ENCODE measurements at regions not wholly inside any gene's neighbourhood (a gene's known extent, or its start where the extent isn't known, plus 50 kb on each side); places are given as distances from the start of the nearest gene placed in this dataset.

GRCh38 chr5:40367255-40367654, 312.5 kb upstream of the PTGER4 start:
- ATAC-seq (ENCODE audit: insufficient read depth, low FRiP score) (no peak), DNase-seq (no peak)
- TF ChIP-seq CTCF (IDR thresholded peaks at IDR 0.05; ENCODE audit: control extremely low read depth, extremely low read depth), result no peak
- Histone ChIP-seq H3K9me3 (ENCODE audit: control insufficient read depth in 4 of 4, insufficient read depth in 3 of 4, low read length in 3 of 4) (no peaks in the 10 kb centered on the region), H3K27me3 (ENCODE audit: control insufficient read depth in 3 of 3, insufficient read depth in 3 of 3, low read length in 2 of 3) (no peaks in the 10 kb centered on the region), H3K4me3 (no peak overlapping the region), H3K36me3 (ENCODE audit: control insufficient read depth in 4 of 4, insufficient read depth in 4 of 4, low read length in 4 of 4) (no peaks in the 10 kb centered on the region), H3K4me1 (ENCODE audit: control insufficient read depth in 5 of 5, insufficient read depth in 5 of 5, low read length in 5 of 5) (no peaks in the 10 kb centered on the region), H3K27ac (ENCODE audit: low read depth in 1 of 2, low read length in 1 of 2) (no peak overlapping the region), H3K9ac (ENCODE audit: insufficient read depth in 1 of 2, low read length in 2 of 2) (no peak overlapping the region)
- 80 to 90% methylated on average over 2 of the region's 2 CpGs for WGBS, 2 donors

GRCh38 chr5:40365342-40366330, 314.1 kb upstream of the PTGER4 start:
- ATAC-seq (ENCODE audit: insufficient read depth, low FRiP score), result no peak
- WGBS, 2 donors, result 58 to 65% methylated on average over 2 of the region's 2 CpGs
- H3K4me3 ChIP-seq, result no peak overlapping the region
- DNase-seq, result no peak
- no peaks in the 10 kb centered on the region for H3K27me3 ChIP-seq (ENCODE audit: control insufficient read depth in 3 of 3, insufficient read depth in 3 of 3, low read length in 2 of 3)
- H3K9me3 ChIP-seq (ENCODE audit: control insufficient read depth in 4 of 4, insufficient read depth in 3 of 4, low read length in 3 of 4), result no peaks in the 10 kb centered on the region
- no peak overlapping the region for H3K27ac ChIP-seq (ENCODE audit: low read depth in 1 of 2, low read length in 1 of 2)
- H3K4me1 ChIP-seq (ENCODE audit: control insufficient read depth in 5 of 5, insufficient read depth in 5 of 5, low read length in 5 of 5), result no peaks in the 10 kb centered on the region
- H3K36me3 ChIP-seq (ENCODE audit: control insufficient read depth in 4 of 4, insufficient read depth in 4 of 4, low read length in 4 of 4), result no peaks in the 10 kb centered on the region
- no peak for TF ChIP-seq CTCF (IDR thresholded peaks at IDR 0.05; ENCODE audit: control extremely low read depth, extremely low read depth)
- H3K9ac ChIP-seq (ENCODE audit: insufficient read depth in 1 of 2, low read length in 2 of 2), result no peak overlapping the region

GRCh38 chr5:40364441-40364840, 315.3 kb upstream of the PTGER4 start:
- H3K4me3 ChIP-seq, result no peak overlapping the region
- no peak for TF ChIP-seq CTCF (IDR thresholded peaks at IDR 0.05; ENCODE audit: control extremely low read depth, extremely low read depth)
- no peak overlapping the region for H3K27ac ChIP-seq (ENCODE audit: low read depth in 1 of 2, low read length in 1 of 2)
- ATAC-seq (ENCODE audit: insufficient read depth, low FRiP score), result no peak
- no peak overlapping the region for H3K9ac ChIP-seq (ENCODE audit: insufficient read depth in 1 of 2, low read length in 2 of 2)
- H3K4me1 ChIP-seq (ENCODE audit: control insufficient read depth in 5 of 5, insufficient read depth in 5 of 5, low read length in 5 of 5), result no peaks in the 10 kb centered on the region
- H3K36me3 ChIP-seq (ENCODE audit: control insufficient read depth in 4 of 4, insufficient read depth in 4 of 4, low read length in 4 of 4), result no peaks in the 10 kb centered on the region
- WGBS, 2 donors, result 81 to 89% methylated on average over 3 of the region's 3 CpGs
- no peaks in the 10 kb centered on the region for H3K27me3 ChIP-seq (ENCODE audit: control insufficient read depth in 3 of 3, insufficient read depth in 3 of 3, low read length in 2 of 3)
- DNase-seq, result no peak
- H3K9me3 ChIP-seq (ENCODE audit: control insufficient read depth in 4 of 4, insufficient read depth in 3 of 4, low read length in 3 of 4), result no peaks in the 10 kb centered on the region
